Ectodermal cell (in vitro differentiated cells): ENCODE measurements at regions not wholly inside any gene's neighbourhood (a gene's known extent, or its start where the extent isn't known, plus 50 kb on each side); places are given as distances from the start of the nearest gene placed in this dataset.

Experiments
- H3K27ac ChIP-seq: 2 replicates; pipeline ENCODE4 v1.7.0; 2013; ENCODE audit warnings: mild to moderate bottlenecking, low read depth, low read length; ENCODE audit not compliant: insufficient read depth, poor library complexity, severe bottlenecking
- H3K27me3 ChIP-seq: 2 replicates; pipeline ENCODE4 v1.7.0; 2013; ENCODE audit warnings: mild to moderate bottlenecking, low read length; ENCODE audit not compliant: insufficient read depth, control insufficient read depth, poor library complexity, severe bottlenecking
- H3K36me3 ChIP-seq: one replicate; pipeline ENCODE4 v1.7.0; 2013; ENCODE audit warnings: low read length; ENCODE audit not compliant: control insufficient read depth, insufficient read depth
- H3K4me1 ChIP-seq: one replicate; pipeline ENCODE4 v1.7.0; 2013; ENCODE audit warnings: low read length; ENCODE audit not compliant: control insufficient read depth, insufficient read depth
- H3K4me3 ChIP-seq: 2 replicates; pipeline ENCODE4 v1.7.0; 2013; ENCODE audit warnings: low read depth, low read length, control low read depth; ENCODE audit not compliant: insufficient read depth
- H3K9me3 ChIP-seq: 2 replicates; pipeline ENCODE4 v1.7.0; 2013; ENCODE audit warnings: mild to moderate bottlenecking, low read length, moderate library complexity; ENCODE audit not compliant: control insufficient read depth
- WGBS, 2 experiments: methylation state at CpG; one replicate each; pipeline ENCODE4 v1.1.7; 2013; ENCODE audit warnings: missing lambda C conversion rate in 2 of 2; 5-methylcytosine and 5-hydroxymethylcytosine counted together

DNA sequence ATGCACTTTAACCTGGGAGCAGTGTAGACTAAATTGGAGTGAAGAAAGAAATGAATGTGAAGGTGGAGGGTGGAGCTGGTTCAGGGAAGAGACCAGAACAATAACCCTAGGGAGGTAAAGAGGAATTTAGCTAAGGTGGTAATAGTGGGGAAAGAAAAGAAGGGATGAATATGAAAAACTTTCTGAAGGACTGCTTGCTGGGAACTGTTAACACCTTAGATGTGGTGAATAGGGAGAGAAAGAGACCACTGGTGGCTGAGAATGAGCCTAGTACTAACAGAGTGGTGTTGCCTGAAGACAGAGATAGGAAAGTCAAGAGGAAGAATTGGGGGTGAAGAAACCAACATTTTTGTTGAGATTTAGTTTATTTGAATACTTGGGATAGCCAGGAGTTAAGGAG lies 78.4 kb upstream of the HS3ST5 start:
- Histone ChIP-seq H3K4me1 (peaks cover 12% of the 10 kb centered on the region), H3K4me3 (no peak overlapping the region), H3K27me3 (peaks cover 3% of the 10 kb centered on the region), H3K27ac (no peak overlapping the region), H3K9me3 (no peaks in the 10 kb centered on the region), H3K36me3 (no peaks in the 10 kb centered on the region)

DNA sequence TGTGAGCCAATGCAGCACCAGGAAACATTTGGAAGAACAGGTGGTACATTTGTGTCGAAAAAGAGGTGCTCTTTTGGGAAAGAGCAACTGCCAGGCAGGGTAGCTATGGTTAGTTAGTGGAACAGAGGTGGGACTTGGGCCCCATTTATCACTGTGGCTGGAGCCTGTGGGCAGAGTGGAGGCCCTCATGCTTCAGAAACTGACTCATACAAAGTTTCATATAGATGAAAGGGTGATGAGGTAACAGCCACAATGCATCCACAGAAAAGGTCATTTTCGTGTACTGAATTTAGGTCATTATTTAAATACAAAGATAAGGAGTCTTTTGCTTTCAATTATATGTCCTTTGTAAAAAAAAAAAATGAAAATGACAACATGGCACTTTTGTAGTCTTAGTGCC lies 76.4 kb upstream of the HS3ST5 start:
- Histone ChIP-seq H3K27me3 (no peaks in the 10 kb centered on the region), H3K36me3 (no peaks in the 10 kb centered on the region), H3K27ac (no peak overlapping the region), H3K9me3 (no peaks in the 10 kb centered on the region), H3K4me3 (no peak overlapping the region), H3K4me1 (peaks cover 12% of the 10 kb centered on the region)
- WGBS, 2 experiments, result 79 to 83% methylated on average over 1 to 2 of the region's 2 CpGs

DNA sequence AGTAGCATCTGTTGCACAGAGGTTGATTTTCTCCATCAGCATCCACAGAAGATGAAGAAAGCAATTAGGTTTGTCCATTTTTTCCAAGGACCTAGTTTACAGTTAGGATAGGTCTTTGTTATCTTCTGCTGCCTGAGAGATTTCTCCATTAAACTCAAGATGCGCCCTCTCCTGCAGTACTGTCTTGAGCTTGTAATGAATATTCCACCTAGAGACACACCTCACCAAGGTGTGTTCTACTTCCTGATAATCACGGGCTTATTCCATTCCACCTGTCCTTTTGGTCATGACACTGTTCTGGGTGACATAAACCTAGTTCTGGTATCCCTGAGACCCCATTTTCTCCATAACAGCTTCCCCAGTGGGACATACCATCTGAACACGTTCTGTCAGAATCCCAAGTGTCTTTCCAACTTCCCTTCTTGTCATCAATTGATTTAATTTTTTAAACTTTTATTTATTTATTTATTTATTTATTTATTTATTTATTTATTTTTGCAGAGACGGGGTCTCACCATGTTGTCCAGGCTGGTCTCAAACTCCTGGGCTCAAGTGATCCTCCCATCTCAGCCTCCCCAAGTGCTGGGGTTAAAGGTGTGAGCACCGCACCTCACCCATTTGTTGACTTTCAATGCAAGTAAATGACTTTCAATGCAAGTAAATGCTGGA lies 75.6 kb upstream of the HS3ST5 start:
- Histone ChIP-seq H3K27me3 (no peaks in the 10 kb centered on the region), H3K27ac (no peak overlapping the region), H3K4me3 (no peak overlapping the region), H3K9me3 (no peaks in the 10 kb centered on the region), H3K36me3 (no peaks in the 10 kb centered on the region), H3K4me1 (peaks cover 12% of the 10 kb centered on the region)
- WGBS, 2 experiments, result 89 to 94% methylated on average over 5 of the region's 5 CpGs

DNA sequence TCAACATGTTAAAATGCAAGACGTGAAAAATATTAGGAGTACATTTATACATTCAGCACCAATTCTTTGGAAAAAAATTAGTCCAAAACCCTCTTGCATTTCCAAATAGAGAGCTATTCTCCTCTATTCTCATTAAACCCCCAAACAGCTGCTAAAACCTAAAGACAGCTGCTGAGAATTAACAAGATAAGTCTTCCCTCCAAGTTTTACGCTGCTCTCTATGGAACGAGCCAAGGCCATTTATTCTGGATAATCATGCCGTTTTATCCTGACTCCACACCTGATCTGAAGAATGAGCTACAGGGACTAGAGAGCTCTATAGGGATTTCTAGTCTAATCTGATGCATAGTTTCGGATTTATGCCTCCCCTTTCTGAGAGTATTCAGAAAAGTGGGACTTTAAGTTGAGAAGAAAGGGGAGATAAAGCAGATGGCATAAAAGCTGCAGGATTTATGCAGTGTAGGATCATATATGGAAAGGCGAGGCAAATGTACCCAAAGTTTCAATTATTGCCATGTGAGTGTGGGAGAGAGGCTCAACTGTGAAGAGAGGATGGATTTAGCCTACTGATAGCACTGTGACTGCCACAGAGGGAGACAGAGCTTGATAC lies 64.7 kb upstream of the HS3ST5 start:
- 94 to 97% methylated on average over 6 of the region's 6 CpGs for WGBS, 2 experiments
- no peaks in the 10 kb centered on the region for H3K27me3 ChIP-seq
- H3K9me3 ChIP-seq, result no peaks in the 10 kb centered on the region
- H3K4me3 ChIP-seq, result no peak overlapping the region
- H3K4me1 ChIP-seq, result no peaks in the 10 kb centered on the region
- no peaks in the 10 kb centered on the region for H3K36me3 ChIP-seq
- H3K27ac ChIP-seq, result no peak overlapping the region

DNA sequence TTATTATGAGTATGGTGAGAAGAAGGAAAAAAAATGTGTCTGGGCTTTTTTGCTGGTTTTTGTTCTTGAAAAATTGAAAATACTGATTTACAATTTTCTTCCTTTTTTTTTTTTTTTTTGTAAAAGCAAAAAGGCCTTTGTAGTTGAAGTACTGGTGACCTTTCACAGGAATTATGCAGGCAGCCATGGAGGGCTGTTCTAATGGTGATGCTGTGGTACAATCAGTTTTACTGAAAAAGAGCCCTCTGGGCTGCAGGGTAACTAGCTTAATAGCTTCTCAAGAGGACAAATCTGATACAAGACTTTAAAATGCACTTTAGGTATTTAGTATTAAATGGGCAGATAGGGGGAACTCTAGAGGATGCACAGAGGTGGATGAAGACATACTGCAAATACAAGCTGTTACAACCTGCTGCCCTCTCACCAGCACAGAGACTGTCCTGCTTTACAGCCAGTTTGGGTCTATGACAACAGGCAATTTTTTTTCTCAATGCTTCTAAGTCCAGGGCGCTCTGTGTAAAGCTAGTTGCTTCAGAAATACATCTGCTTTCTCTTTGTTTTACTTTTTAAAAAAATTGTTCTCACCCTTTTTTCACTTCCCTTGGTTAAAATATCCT lies 61.6 kb upstream of the HS3ST5 start:
- WGBS, 2 experiments, result 75 to 81% methylated on average over 1 of the region's 1 CpG

DNA sequence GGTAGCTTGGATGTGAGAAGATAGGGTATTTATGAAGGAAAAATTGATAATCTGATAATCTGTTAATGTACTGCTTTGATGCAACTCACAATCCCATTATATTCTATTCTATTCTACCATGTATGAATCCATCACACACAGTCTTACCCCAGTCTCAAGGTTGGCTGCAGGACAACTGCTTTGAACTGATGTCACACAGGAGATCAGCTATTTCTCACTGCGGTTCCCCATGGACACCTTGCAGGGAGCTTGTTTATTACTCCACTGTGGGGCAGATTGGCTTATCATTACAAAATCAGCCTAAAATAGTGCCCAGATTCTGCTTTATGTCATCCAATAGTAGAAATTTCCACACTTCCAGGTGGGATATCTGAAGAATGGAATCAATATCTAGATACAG lies 61.0 kb upstream of the HS3ST5 start:
- H3K9me3 ChIP-seq, result no peaks in the 10 kb centered on the region
- no peaks in the 10 kb centered on the region for H3K4me1 ChIP-seq
- WGBS, 2 experiments, result 83 to 90% methylated on average over 1 of the region's 1 CpG
- no peaks in the 10 kb centered on the region for H3K36me3 ChIP-seq
- no peaks in the 10 kb centered on the region for H3K27me3 ChIP-seq
- no peak overlapping the region for H3K27ac ChIP-seq
- no peak overlapping the region for H3K4me3 ChIP-seq

More for the DNA sequence above, 61.6 kb upstream of the HS3ST5 start:
- H3K4me1 ChIP-seq, result no peaks in the 10 kb centered on the region
- no peak overlapping the region for H3K27ac ChIP-seq
- H3K27me3 ChIP-seq, result no peaks in the 10 kb centered on the region
- no peaks in the 10 kb centered on the region for H3K36me3 ChIP-seq
- no peaks in the 10 kb centered on the region for H3K9me3 ChIP-seq
- no peak overlapping the region for H3K4me3 ChIP-seq

DNA sequence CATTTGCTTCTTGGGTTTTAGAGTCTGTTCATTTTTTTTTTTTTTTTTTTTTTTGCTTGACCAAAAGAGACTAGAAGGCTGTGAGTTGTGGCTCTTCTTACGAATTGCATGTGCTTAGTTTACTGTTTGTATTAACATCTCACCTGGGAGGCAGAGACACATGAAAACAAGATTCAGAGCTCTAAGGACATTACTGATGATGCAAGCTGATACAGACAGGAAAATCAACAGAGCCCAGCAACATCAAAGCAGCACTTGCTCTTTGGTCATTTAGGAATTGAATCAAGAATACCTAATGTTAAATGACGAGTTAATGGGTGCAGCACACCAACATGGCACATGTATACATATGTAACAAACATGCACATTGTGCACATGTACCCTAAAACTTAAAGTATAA lies 55.7 kb upstream of the HS3ST5 start:
- WGBS, 2 experiments, result 88 to 90% methylated on average over 1 to 2 of the region's 2 CpGs

More for the DNA sequence above, 55.7 kb upstream of the HS3ST5 start:
- no peak overlapping the region for H3K4me3 ChIP-seq
- H3K27ac ChIP-seq, result no peak overlapping the region
- H3K36me3 ChIP-seq, result no peaks in the 10 kb centered on the region
- no peaks in the 10 kb centered on the region for H3K27me3 ChIP-seq
- no peaks in the 10 kb centered on the region for H3K4me1 ChIP-seq
- no peaks in the 10 kb centered on the region for H3K9me3 ChIP-seq
